GM19351 (cell line): ENCODE measurements at regions not wholly inside any gene's neighbourhood (a gene's known extent, or its start where the extent isn't known, plus 50 kb on each side); places are given as distances from the start of the nearest gene placed in this dataset.
"Not testable (repeated sequence)": the region's sequence is repeated elsewhere in the genome, so short reads cannot be mapped to it uniquely, and the experiment has no call there.

Experiments
- ATAC-seq: cut with Tn5 transposase; IDR thresholded peaks from one replicate; pipeline ENCODE4 v1.9.1; 2021; ENCODE audit warnings: mild to moderate bottlenecking, moderate library complexity; ENCODE audit not compliant: unreplicated experiment

- ATAC-seq = no peak
Measured at GRCh38 chr22:22697377-22698117, 53.1 kb downstream of the GGTLC2 start.

GRCh38 chr22:22698263-22698750 lies 53.9 kb downstream of the GGTLC2 start:
- ATAC-seq = no peak

- no peak for ATAC-seq
Measured at GRCh38 chr22:22700631-22701030, 56.2 kb downstream of the GGTLC2 start.

- ATAC-seq = not testable (repeated sequence)
Measured at GRCh38 chr22:22701557-22701956, 57.1 kb downstream of the GGTLC2 start.

DNA sequence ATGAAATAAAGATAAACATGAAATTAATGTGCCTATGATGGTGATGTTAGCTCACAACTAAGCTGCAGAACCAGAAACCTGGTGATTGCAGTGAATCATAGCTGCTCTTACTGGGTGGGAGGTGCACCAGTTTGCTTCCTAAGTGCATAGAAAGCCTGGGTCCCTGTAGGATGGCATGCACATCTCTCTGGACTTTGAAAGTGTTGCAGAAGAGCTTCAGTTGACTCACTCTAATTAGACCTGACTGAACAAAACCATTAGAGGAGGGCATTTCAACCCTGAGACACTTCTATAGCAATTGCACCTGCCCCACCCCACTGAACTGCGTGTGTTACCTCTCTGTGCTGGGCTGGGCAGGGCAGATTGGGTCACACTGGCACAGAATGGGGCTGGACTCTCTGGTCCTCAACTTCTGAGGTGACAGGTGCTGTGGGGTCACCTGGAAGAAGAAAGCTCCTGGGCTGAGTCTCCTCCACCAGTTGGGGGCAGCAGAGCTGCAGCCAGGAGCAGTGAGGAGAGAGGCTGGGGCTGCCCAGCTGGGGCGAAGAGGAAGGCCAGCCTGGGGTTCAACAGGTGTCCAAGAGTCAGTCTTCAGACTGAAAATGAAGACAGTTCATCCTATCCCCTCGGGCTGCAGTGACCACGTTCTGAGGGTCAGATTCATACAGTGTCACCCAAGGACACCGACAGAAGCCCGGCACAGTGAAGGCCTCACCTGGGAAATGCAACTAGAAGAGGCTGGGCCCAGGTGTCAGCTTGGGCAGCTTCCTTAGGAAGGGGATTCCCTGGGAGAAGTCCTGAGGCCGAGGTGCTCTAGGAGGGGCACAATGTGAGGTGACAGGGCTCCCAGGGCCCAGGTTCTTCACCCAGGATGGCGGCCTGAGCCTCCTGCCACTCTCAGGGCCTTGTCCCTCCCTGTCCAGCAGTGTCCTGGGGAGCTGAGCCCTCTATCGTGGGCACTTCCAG lies 58.1 kb downstream of the GGTLC2 start:
- no peak for ATAC-seq

- ATAC-seq = no peak
Measured at GRCh38 chr22:22703203-22703570, 58.8 kb downstream of the GGTLC2 start.

DNA sequence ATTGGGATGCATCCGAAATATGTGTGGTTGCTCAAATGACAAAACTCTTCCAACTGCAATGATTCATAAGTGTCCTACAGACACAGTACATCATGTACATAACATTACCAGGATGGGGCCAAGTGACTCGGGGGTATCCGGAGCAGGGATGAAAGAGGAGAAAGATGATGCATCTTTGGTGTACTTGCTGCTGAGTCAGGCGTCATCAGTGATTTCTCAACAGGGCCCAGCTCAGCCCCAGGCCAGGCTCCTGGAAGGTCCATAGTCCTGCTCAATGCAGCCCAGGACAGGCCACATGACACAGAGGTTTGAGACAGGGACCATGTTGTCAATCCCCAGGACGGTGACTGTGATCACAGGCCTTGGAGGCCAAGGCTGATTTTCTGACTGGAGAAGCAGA lies 59.3 kb downstream of the GGTLC2 start:
- ATAC-seq = no peak

- no peak for ATAC-seq
Measured at GRCh38 chr22:22704156-22704946, 59.9 kb downstream of the GGTLC2 start.

- ATAC-seq = no peak
Measured at GRCh38 chr22:22705328-22706100, 61.1 kb downstream of the GGTLC2 start.

- ATAC-seq = no peak
Measured at GRCh38 chr22:22706253-22706915, 62.0 kb downstream of the GGTLC2 start.

- ATAC-seq = no peak
Measured at GRCh38 chr22:22709719-22710445, 65.5 kb downstream of the GGTLC2 start.

GRCh38 chr22:22710719-22711531 lies 66.5 kb downstream of the GGTLC2 start:
- no peak for ATAC-seq

DNA sequence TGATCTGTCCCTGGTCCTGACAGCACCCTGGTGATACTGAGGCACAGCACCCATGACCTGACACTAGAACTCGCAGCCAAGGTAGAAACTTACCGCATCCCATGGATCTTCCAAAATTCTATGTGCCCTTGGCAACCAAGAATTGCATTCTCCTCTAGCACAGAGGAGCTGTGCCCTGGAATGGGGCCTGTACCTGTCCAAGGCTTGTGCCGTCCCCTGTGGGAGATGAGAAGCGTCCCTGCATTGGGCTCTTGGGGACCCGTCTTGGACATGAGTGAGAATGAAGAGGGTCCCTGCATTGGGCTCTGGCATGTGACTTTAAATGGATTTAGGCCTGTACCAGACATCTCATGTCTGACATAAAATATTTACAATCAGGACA lies 67.1 kb downstream of the GGTLC2 start:
- no peak for ATAC-seq

DNA sequence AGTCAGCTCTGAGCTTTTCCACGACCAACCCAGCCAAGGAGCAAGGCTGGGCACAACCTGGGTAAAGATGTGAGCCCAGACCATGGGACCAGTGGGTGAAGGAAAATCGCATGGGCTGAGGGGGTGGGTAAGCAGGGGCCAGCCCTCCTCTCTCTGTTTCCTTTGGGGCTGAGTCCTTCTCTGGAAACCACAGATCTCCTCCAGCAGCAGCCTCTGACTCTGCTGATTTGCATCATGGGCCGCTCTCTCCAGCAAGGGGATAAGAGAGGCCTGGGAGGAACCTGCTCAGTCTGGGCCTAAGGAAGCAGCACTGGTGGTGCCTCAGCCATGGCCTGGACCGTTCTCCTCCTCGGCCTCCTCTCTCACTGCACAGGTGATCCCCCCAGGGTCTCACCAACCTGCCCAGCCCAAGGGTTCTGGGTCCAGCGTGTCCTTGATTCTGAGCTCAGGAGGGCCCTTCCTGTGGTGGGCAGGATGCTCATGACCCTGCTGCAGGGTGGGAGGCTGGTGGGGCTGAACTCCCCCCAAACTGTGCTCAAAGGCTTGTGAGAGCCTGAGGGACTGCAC lies 67.8 kb downstream of the GGTLC2 start:
- ATAC-seq = no peak

DNA sequence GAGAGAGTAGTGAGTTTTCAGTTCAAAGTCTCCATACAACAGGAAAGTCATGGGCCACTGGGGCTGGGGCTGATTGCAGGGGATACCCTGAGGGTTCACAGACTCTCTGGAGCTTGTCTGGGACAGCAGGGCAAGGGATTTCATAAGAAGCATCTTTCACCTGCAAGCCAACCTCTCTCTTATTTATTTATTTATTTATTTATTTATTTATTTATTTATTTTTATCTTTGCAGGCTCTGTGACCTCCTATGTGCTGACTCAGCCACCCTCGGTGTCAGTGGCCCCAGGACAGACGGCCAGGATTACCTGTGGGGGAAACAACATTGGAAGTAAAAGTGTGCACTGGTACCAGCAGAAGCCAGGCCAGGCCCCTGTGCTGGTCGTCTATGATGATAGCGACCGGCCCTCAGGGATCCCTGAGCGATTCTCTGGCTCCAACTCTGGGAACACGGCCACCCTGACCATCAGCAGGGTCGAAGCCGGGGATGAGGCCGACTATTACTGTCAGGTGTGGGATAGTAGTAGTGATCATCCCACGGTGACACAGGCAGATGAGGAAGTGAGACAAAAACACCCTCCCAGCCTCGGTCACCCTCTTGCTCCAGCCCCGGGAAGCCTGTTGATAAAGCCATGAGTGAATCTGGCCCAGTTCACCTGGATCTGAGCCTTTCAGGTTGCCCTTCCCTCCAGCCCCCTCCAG lies 68.4 kb downstream of the GGTLC2 start:
- ATAC-seq = no peak

DNA sequence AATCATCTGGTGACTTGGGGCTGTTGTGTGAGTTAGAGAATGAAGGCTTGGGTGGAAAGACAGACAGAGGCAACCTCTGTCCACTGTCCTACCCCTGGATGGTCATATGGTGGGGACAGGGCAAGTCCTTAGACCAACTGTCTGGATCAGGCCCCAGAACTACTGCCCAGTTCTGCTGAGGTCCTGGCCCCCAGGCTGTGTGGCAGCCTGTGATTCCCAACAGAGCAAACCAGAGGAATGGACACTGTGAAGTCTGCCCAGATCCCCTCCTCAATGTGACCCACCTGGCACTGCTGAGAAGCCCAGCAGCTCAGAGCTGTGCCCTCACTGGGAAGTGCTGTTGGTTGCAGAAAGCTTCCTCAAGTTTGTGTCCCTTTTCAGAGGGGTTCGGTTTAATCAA lies 69.0 kb downstream of the GGTLC2 start:
- ATAC-seq = no peak

DNA sequence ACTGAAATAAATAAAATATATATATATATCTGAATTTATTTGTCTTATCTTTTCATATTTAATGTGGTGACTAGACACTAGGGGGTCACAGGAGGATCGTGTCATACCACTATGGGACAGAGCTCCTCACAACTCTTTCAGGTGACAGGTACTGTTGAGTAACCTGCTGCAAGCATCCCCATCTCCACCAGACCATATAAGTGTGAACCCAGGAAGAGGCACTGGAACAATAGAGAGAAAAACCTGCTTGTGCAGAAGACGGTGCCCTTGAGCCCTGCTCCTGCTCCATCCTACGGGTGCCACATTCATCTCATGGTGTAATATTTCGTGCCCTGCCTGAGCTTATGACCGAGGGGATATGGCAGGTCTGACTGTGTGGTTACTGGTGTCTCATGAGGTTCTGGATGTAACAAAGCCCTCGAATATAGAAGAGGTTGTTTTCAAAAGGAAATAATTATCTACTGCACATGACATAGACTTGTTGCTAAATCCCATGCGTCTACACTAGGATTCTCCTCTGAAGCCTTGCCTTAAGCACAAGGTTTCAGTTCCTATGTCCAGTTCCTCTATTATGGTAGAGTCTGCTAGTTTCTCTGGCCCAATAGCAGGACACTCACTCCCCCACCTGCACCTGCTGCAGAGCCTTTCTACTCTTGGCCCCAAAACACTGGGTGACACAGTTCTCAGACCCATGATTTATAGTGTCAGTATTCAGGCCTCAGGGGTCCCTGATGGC lies 70.4 kb downstream of the GGTLC2 start:
- no peak for ATAC-seq
